ENCODE measurements at regions not wholly inside any gene's neighbourhood (a gene's known extent, or its start where the extent isn't known, plus 50 kb on each side); places are given as distances from the start of the nearest gene placed in this dataset.

DNA sequence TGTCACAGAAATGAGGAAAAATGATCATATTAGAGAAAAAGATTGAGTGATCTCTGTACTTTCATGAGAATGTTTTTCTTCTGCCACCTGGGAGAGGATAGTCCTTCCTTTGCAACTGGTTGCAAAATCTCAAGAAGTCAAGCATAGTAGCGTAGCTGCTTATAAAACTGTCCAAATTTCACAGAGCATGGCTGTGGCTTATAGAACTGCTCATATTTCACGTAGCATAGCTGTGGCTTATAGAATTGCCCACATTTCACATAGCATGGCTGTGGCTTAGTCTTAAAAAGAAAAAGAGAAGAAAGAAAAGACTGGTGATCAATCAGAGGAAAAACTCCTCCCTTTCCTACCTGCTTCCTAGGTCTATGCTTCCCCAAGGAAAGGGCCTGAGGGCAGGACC is 329.5 kb downstream of the SIPA1L2 start:
- TF ChIP-seq, protein P1, sequence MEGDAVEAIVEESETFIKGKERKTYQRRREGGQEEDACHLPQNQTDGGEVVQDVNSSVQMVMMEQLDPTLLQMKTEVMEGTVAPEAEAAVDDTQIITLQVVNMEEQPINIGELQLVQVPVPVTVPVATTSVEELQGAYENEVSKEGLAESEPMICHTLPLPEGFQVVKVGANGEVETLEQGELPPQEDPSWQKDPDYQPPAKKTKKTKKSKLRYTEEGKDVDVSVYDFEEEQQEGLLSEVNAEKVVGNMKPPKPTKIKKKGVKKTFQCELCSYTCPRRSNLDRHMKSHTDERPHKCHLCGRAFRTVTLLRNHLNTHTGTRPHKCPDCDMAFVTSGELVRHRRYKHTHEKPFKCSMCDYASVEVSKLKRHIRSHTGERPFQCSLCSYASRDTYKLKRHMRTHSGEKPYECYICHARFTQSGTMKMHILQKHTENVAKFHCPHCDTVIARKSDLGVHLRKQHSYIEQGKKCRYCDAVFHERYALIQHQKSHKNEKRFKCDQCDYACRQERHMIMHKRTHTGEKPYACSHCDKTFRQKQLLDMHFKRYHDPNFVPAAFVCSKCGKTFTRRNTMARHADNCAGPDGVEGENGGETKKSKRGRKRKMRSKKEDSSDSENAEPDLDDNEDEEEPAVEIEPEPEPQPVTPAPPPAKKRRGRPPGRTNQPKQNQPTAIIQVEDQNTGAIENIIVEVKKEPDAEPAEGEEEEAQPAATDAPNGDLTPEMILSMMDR (conservative IDR thresholded peaks at IDR 0.05), result no peak
- no peak for TF ChIP-seq ZFX (IDR thresholded peaks at IDR 0.05)

Data from C4-2B (cell line).